Transverse colon (tissue), 4 donors: ENCODE measurements at regions not wholly inside any gene's neighbourhood (a gene's known extent, or its start where the extent isn't known, plus 50 kb on each side); places are given as distances from the start of the nearest gene placed in this dataset.

Source experiments
- DNase-seq: peaks from one replicate; pipeline ENCODE4 v3.0.0-alpha.2; 2019
- H3K27ac ChIP-seq, 4 donors: fragments of 200-600 bp; sonication (generic); 2 replicates each; pipeline ENCODE4 v1.5.1; 2016 to 2018; ENCODE audit warnings: inconsistent platforms in 4 of 4
- H3K27me3 ChIP-seq: fragments of 200-600 bp; sonication (generic); 2 replicates; pipeline ENCODE4 v1.5.1; 2017; ENCODE audit warnings: inconsistent platforms
- H3K36me3 ChIP-seq, 4 donors: fragments of 200-600 bp; sonication (generic); 2 replicates each; pipeline ENCODE4 v1.5.1; 2017 to 2019; ENCODE audit warnings: inconsistent platforms in 4 of 4
- H3K4me1 ChIP-seq, 4 donors: fragments of 200-600 bp; sonication (generic); 2 replicates each; pipeline ENCODE4 v1.5.1; 2017 to 2020; ENCODE audit warnings: inconsistent platforms in 4 of 4
- H3K4me3 ChIP-seq, 4 donors: fragments of 200-600 bp; sonication (generic); 1 replicate in 1 of 4; 2 replicates in 3 of 4; pipeline versions ENCODE4 v1.5.1 to v1.6.1; 2017 to 2019; ENCODE audit warnings: inconsistent platforms in 4 of 4
- H3K9me3 ChIP-seq, 2 donors: fragments of 200-600 bp; sonication (generic); 2 replicates each; pipeline ENCODE4 v1.5.1; 2017 to 2019; ENCODE audit warnings: inconsistent platforms in 2 of 2
- CTCF ChIP-seq, 5 experiments: fragments of 200-600 bp in 3 of 5; fragments of 450-650 bp in 2 of 5; sonication (generic) in 3 of 5; IDR thresholded peaks; 1 replicate in 2 of 5; 2 replicates in 3 of 5; pipeline ENCODE4 v1.5.1; 2016 to 2017; ENCODE audit warnings: antibody characterized with exemption in 5 of 5, inconsistent platforms in 3 of 5, mild to moderate bottlenecking in 2 of 5, moderate library complexity in 1 of 5
- EP300 ChIP-seq: sonication (generic); formaldehyde crosslinking; IDR thresholded peaks from one replicate; pipeline ENCODE4 v1.6.1; 2017; ENCODE audit warnings: antibody characterized with exemption, low read depth
- POLR2A ChIP-seq: fragments of 450-650 bp; IDR thresholded peaks from one replicate; pipeline ENCODE4 v1.6.1; 2016; ENCODE audit warnings: antibody characterized with exemption, mild to moderate bottlenecking, moderate library complexity
- POLR2AphosphoS5 ChIP-seq, 3 donors: sonication (generic); formaldehyde crosslinking; IDR thresholded peaks; one replicate each; pipeline ENCODE4 v1.6.1; 2016; ENCODE audit warnings: antibody characterized with exemption in 3 of 3
- WGBS, 2 donors: methylation state at CpG; one replicate each; pipeline ENCODE4 v1.1.5; 2018; ENCODE audit warnings: low coverage in 1 of 2; 5-methylcytosine and 5-hydroxymethylcytosine counted together
- in situ Hi-C, 4 donors: fragments of 200-750 bp; cut with MboI; loops; one replicate each; pipeline versions ENCODE4 v1.15.0 to v1.15.1; 2017; ENCODE audit warnings: low sequenced_read_pairs in 3 of 4, low pct_ligation_motif_present in 1 of 4, low pct_unique_long_range_greater_than_20kb in 1 of 4
- intact Hi-C: fragments of 100-400 bp; cut with DNase I; formaldehyde crosslinking; loops from one replicate; pipeline ENCODE4 v1.15.1; 2023; ENCODE audit warnings: low total_unique reads

- H3K4me1 ChIP-seq = no peaks in the 10 kb centered on the region
- TF ChIP-seq POLR2AphosphoS5 (IDR thresholded peaks at IDR 0.05) = no peak
- no peak for TF ChIP-seq POLR2A
- no peak for TF ChIP-seq EP300
- TF ChIP-seq CTCF (IDR thresholded peaks at IDR 0.05) = no peak
- no peaks in the 10 kb centered on the region for H3K27me3 ChIP-seq
- intact Hi-C loops (no loop called here), in situ Hi-C loops (no loop called here)
- no peaks in the 10 kb centered on the region for H3K36me3 ChIP-seq
- no peak for DNase-seq
- WGBS, 2 donors = 90 to 92% methylated on average over 2 to 4 of the region's 4 CpGs
- no peak overlapping the region for H3K4me3 ChIP-seq
- H3K9me3 ChIP-seq = no peaks in the 10 kb centered on the region
- no peak overlapping the region for H3K27ac ChIP-seq
Observed at GRCh38 chr12:24304285-24304684, 354.8 kb upstream of the SOX5 start.

- no peak for DNase-seq
- H3K9me3 ChIP-seq = no peaks in the 10 kb centered on the region
- WGBS, 2 donors = 53% methylated on average over 1 of the region's 1 CpG; no CpG with 5 or more reads in 1 of the 2 donors
- TF ChIP-seq CTCF (IDR thresholded peaks at IDR 0.05) (no peak), EP300 (no peak), POLR2AphosphoS5 (IDR thresholded peaks at IDR 0.05) (no peak), POLR2A (no peak)
- no peaks in the 10 kb centered on the region for H3K4me1 ChIP-seq
- in situ Hi-C loops (no loop called here), intact Hi-C loops (no loop called here)
- H3K36me3 ChIP-seq = no peaks in the 10 kb centered on the region
- H3K4me3 ChIP-seq = no peak overlapping the region
- no peaks in the 10 kb centered on the region for H3K27me3 ChIP-seq
- H3K27ac ChIP-seq = no peak overlapping the region
Observed at GRCh38 chr12:24302708-24303107, 353.2 kb upstream of the SOX5 start.

GRCh38 chr12:24297516-24297915 is 348.0 kb upstream of the SOX5 start:
- Histone ChIP-seq H3K4me1 (no peaks in the 10 kb centered on the region), H3K9me3 (no peaks in the 10 kb centered on the region), H3K27me3 (no peaks in the 10 kb centered on the region), H3K4me3 (no peak overlapping the region), H3K27ac (no peak overlapping the region), H3K36me3 (no peaks in the 10 kb centered on the region)
- in situ Hi-C loops (no loop called here), intact Hi-C loops (no loop called here)
- no peak for TF ChIP-seq POLR2AphosphoS5 (IDR thresholded peaks at IDR 0.05)
- no peak for TF ChIP-seq POLR2A
- no peak for TF ChIP-seq EP300
- no peak for DNase-seq
- WGBS, 2 donors = 78 to 82% methylated on average over 3 to 5 of the region's 5 CpGs

- no peaks in the 10 kb centered on the region for H3K27me3 ChIP-seq
- H3K4me1 ChIP-seq = no peaks in the 10 kb centered on the region
- H3K4me3 ChIP-seq = no peak overlapping the region
- TF ChIP-seq POLR2AphosphoS5 (IDR thresholded peaks at IDR 0.05) = no peak
- no peak for TF ChIP-seq POLR2A
- TF ChIP-seq CTCF (IDR thresholded peaks at IDR 0.05) = no peak
- no peak for TF ChIP-seq EP300
- in situ Hi-C loops = no loop called here
- no peak for DNase-seq
- no peak overlapping the region for H3K27ac ChIP-seq
- no peaks in the 10 kb centered on the region for H3K9me3 ChIP-seq
- intact Hi-C loops = no loop called here
- WGBS, 2 donors = 85 to 100% methylated on average over 1 of the region's 1 CpG
- no peaks in the 10 kb centered on the region for H3K36me3 ChIP-seq
Observed at GRCh38 chr12:24293549-24293948, 344.1 kb upstream of the SOX5 start.

- Histone ChIP-seq H3K27ac (no peak overlapping the region), H3K9me3 (no peaks in the 10 kb centered on the region), H3K4me1 (no peaks in the 10 kb centered on the region), H3K27me3 (no peaks in the 10 kb centered on the region), H3K4me3 (no peak overlapping the region), H3K36me3 (no peaks in the 10 kb centered on the region)
- TF ChIP-seq POLR2AphosphoS5 (IDR thresholded peaks at IDR 0.05) (no peak), EP300 (no peak), POLR2A (no peak), CTCF (IDR thresholded peaks at IDR 0.05) (no peak)
- 62 to 85% methylated on average over 1 of the region's 1 CpG for WGBS, 2 donors
- no peak for DNase-seq
- intact Hi-C loops (no loop called here), in situ Hi-C loops (no loop called here)
Observed at GRCh38 chr12:24287963-24288362, 338.5 kb upstream of the SOX5 start.
